NCI-H82 (cell line): ENCODE measurements at regions not wholly inside any gene's neighbourhood (a gene's known extent, or its start where the extent isn't known, plus 50 kb on each side); places are given as distances from the start of the nearest gene placed in this dataset.

Experiments
- DNase-seq: peaks from one replicate; lab custom pipeline; 2025; lab: John Stamatoyannopoulos, UW

DNA sequence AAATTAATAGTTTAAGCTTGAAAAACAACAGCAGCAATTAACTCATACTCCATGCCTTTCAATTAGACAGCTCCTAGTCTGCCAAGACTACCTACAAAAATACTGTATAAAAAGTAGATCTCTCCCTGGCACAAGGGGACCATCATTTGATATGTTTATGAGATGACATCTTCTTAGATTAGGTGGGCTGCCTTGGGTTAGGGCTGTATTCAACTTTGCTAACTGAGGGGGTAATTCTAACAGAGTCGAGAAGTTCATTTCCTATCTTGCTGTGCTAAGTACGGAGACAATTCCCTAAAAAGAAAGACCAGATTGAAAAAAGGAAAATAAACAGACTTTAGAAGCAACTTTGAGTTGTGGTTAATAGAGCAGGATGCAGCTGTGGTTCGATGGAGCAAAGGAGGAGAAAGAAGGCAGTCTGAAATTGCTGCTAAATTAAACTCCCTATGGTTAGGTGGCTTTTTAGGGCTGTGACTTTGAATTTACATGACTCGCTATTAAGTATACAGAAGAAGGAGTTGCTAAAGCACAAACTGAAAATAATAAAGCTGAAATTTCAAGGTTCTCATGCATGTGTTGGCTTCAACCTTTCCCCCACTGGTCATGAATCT lies 75.4 kb downstream of the CDC7 start:
- no peak for DNase-seq

DNA sequence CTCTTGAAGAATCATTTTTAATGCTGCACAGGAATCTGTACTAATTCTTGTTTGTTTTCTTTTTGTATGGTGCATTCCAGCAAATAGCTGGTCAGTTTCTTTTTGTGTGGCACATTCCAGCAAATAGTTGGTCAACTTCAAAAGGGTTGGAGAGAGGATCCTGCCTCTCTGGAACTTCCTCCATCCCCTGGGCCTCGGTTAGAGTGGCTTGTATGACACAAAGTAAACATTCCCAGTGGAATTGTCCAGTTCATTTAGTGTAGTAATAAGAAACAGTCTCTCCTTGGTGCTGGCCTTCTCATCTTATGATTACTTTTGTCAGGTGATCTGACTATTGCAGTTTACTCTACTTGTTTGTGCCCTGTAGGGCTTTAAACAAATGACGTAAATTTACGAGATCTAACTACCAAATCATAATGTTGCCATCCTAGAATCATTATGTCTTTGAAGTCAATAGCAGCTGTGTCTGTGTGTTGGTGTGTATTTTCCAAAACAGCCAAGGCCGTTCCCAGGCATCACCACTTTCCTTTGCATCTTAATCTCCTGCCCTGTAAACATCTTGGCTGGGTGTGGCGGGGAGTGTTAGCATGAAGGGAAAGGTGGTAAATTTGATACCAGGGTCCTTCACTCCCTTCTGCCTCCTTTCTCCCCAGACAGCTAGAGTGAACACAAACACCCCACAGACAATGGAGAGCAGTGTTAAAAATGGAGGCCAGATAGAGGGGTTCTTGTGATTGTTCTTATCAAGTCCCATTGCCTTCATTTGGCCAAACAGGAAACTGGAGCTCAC lies 77.9 kb downstream of the CDC7 start:
- no peak for DNase-seq

DNA sequence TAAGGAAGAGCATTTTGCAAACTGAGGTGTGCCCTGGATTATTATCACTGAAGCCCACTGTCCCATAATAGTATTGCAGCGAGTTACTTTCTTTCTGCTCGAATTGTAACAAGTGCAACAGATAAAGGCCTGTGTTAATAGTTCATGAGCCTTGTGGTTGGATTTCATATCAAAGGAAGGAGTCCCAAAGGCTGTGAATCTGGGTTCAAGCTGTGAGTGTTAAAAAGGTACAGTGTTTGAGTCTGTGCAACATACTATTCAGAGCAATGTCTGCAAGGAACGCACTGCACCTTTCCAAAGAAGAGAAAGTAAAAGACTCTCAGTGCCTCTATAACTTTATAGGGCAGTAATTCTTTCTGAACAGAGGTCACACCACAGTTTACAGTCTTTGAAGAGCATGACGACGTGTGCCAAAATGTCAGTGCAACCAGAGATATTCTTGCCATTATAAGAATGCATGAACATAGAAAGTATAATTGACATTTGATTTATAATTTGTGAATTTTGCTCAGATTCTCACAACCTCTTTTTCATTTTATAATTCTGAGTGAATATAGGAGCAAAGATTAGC lies 79.1 kb downstream of the CDC7 start:
- no peak for DNase-seq

DNA sequence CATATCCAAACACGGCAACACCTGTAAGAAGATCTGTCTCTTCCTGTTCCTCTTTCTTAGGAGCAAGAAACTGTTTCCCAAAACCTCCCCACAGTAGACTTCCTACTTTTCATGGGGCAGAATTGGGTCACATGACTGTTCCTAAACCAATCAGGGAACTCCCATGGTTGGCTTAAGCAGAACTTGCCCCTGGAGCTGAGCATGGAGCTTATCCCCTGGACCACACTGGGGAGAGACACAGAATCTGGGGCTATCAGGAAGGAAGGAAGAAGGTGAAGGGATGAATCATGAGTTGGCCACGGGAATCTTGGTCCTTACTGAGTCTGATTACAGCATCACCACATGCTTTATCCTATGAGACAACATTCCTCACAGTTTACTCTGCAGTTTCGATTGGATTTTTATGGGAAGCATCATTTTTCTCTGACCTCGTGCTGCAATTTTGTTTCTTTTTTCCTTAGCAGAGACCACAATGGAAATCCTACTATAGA lies 81.8 kb downstream of the CDC7 start:
- DNase-seq, result no peak

DNA sequence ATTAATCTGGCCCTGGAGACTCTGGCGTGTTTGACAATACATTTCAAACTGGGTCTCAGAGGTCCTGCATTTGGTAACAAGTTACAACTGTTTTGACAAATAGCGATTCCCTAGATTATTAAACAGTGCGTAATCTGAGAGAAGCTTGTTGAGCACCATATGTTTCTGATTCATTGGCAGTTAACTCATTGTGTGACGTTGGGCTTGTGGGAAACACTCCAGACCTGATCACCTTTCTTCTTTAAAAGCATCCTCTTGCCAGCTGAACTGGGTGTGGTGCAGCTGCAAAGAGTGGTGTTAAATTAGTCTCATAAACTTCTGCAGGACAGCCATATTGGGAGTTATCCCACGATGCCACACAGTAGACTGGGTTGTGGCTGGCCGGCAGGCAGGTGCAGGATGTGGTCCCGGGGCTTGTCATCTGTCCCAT lies 82.7 kb downstream of the CDC7 start:
- DNase-seq, result peak; percentile 45

DNA sequence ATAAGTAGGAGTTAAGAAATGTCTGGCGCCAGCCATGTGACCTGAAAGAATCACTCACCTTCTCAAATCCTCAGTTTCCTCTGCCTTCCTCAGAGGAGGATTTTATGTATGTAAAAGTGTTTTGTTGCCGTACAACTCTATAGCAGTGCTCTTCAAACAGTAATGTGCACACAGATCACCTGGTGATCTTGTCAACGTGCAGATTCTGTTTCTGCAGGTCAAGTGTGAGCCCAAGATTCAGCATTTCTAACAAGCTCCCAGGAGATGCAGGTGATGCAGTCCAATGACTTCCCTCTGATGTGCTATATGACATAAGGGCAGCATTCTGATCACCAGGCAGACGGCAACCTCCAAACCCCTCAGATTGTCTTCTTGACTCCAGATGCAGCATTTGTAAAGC lies 83.7 kb downstream of the CDC7 start:
- DNase-seq, result no peak

DNA sequence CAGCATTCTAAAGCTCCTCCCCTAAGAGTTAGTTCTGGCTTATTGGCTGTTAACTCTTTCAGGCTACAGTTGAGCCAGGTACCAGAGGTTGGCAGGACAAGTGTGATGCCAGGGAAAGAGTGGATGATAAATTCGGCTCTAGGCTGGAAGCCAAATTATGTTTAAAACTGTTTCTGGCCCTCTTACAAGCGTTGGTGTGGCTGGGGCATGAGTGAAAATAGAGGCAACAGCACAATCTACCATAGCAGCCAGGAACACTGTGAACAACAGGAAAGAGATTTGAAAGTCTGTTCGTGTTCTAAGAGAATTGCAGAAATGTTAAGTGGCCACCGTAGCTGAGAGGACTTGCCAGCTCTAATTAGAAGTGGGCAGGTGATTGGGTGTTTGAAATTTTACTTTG lies 84.2 kb downstream of the CDC7 start:
- no peak for DNase-seq

DNA sequence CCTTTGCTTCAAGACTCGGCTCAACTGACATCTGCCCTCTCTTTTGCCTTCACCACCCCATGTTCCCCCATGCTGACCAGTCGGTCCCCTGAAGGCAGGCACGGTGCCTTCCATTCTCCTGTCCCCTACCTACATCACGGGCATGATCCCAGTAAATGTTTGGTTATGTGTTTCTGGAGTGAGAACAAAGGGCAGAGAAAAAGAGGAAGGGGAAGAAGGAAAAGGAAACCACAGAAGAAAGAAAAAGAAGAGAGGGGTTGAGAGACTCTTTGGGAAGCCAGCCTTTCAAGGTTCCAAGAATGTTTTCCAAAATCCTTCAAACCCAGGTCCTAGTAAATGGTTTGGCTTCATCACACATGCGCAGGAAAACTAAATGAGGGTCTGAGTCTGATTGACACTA lies 84.9 kb downstream of the CDC7 start:
- DNase-seq, result no peak

DNA sequence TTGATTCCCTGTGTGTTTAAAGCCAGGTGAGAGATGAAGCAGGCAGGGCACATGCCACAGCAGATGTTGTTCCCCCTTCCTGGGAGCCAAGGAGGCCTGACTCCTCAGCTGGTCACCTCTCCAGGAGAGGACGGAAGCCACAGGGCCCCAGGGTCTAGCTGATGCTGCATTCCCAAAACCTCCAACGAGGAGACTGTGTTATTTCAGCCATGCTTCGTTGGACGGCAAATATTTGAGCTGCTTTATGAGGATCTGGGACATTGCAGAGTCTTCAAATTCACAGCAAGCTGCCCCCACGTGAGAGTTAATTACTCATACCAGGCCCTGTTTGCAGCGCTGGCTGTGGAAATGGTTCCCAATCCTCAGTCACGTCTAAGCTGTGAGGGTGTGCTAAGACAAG lies 85.3 kb downstream of the CDC7 start:
- no peak for DNase-seq

DNA sequence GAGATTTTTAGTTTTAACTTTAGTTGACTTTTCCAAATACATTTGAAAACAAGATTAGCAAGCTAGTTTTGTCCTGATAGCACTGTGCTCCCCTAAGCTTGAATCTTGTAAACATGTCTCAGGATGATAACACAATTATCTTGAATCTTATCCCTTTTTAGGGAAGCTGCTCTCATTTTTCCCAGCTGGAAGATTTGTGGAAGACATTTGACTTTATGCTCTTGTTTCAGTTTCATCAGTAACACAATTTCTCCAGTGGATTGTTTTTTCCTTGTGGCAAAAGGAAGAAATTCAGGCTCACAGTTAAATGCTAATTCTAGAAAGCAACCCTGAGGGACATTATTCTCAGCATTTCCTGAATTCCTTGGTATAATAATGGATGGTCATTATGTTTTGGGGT lies 88.8 kb downstream of the CDC7 start:
- no peak for DNase-seq

DNA sequence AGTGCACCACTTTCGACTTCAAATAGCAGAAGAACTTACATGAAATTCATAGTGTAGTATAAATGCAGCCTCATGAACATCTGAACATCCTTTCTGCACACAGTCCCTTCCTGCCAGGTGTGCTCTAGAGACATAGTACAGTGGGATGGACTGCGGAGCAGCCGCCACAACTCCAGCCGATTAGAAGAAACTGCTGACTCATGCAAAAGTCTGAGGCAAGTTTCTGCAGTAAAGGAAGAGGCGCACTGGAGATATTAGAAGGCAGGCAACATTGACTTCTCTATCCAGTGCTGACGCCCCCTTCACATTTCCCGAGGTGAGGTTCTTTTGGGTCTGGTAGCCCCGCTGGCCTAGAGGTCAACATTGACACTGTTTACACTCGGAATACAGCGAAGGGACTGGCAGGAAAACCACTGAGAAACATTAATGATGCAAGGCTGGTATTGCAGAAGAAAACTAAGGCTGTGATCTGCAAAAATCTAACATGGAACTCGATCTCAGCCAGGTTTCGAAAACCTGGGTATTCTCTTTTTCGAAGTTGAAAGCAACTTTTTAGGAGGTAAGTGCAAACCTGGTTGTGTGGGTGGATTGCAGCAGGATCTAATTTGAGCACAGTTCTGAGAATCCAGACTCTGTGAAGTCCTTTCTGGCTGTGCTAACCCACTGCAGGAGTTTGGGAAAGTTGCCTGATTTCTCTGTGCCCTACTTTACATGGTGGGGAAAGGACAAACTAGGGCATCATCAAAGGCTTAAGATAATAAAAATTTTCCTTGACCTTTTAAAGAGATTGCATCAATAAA lies 90.7 kb downstream of the CDC7 start:
- DNase-seq, result peak; percentile 39

DNA sequence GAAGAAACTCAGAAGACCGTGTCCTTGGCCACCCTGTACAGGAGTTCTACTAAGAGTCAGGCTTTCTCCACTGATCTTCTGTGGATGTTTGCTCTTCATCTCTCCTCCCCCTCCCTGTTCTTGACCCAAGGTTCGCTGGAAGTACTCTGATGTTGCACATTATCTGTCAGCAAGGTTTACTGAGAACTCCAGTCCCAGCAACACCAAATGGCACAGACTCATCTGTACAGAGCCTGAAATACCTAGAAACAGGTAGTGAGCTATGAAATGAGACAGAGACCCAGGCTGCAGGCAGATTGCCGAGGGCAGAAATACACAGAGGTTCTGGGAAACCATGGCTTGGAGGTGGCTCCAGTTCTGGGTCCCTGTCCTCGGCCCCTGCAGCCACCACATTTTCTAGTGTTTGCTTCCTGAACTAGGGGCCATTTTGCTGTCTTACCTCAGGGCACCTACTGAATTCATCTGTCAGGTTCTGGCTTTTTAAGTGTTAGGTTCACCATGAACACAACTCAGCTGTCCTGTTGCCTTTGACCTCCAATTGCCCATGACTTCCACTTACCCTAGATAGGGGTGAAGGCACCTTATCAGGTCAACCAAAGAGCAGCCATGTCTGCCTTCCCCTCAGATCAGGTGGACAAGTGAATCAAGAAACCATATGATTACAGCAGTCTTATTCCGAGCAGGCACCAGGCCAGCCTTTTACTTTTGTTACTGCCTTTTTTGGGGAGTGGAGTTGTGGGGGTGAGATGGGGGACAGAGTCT lies 92.2 kb downstream of the CDC7 start:
- no peak for DNase-seq

DNA sequence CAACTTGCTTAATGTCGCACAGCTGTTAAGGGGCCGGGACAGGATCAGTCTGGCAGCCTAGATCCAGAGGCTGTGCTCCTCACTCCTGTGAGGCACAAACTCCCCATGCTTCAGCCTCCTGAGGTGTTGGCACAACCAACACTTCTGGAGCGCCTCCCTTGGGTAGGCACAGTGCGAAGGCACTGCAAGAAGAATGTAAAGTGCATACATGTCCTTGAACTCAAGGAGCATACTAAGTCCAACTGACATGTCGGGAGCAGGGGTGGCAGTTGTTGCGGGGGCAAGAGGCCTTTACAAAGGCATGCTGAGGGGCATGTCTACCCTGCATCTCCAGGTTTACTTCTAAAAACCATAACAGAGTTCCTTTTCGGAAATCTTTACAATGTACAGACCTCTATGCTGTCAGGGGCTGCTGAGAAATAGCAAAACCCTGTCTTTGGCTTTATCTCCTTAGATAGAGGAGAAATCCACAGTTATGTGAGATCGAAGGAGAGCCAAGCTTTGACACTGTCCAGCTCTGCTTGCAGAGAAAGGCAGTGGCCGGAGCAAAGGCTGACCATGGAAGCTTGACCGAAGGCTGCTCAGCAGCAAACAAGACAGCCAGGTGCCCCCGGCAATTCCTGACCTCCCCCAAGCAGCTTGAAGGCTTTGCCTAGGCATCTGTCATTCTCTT lies 93.9 kb downstream of the CDC7 start:
- no peak for DNase-seq

DNA sequence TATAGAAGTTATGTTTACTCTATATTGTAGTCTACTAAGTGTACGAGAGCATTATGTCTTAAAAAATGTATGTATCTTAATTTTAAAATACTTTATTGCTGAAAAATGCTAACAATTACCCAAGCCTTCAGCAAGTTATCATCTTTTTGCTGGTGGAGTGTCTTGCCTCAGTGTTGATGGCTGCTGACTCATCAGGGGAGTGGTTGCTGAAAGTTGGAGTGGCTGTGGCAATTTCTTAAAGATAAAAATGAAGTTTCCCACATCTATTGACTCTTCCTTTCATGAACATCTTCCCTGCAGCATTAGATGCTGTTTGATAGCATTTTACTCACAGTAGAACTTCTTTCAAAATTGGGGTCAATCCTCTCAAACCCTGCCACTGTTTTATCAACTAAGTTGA lies 95.8 kb downstream of the CDC7 start:
- DNase-seq, result no peak

DNA sequence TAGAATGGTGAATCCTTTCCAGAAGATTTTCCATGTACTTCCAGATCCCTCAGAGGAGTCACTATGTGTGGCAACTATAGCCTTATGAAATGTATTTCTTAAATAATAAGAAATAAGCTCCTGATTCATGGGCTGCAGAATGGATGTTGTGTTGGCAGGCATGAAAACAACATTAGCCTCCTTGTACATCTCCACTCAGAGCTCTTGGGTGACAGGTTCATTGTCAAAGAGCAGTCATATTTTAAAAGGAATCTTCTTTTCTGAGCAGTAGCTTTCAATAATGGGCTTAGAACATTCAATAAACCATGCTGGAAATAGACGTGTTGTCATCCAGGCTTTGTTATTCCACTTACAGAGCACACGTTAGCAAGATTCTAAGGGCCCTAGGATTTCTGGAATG lies 96.6 kb downstream of the CDC7 start:
- DNase-seq, result no peak

DNA sequence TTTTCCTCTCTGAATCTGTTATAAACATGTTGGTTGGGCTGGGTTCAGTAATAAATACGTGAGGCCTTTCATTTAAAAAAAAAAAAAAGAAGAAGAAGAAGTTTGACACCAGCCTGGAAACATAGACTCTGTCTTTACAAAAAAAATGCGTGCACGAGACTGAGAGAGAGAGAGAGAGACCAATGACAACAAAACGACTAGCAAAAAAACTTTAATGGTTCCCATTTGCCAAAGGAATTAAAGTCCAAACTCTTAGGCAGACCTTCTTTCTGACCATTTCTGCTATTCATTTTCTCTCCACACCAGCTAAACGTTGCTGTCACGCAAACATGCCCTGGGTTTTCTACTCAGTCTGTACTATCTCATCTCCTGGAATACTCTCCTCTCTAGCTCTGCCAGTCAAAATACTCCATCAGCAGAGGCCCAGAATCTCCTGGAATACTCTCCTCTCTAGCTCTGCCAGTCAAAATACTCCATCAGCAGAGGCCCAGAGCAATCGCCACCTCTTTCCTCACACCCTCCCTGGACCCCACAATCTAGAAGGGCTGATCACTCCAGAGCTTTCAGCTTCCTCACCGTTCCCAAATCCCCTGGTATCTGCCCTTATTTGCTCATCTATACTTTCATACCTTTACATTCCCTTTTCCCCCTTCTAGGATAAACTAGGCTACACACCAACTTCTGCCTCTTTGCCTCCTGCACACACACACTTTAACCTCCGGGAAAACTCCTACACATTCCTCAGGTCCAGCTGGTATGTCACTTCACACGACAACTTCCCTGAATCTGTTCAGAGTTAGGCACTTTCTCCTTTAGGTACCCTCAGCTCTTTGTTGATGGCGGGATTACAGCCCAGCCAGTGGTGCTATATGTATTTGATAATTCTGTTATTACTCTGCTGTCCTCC lies 100.0 kb downstream of the CDC7 start:
- DNase-seq, result no peak

DNA sequence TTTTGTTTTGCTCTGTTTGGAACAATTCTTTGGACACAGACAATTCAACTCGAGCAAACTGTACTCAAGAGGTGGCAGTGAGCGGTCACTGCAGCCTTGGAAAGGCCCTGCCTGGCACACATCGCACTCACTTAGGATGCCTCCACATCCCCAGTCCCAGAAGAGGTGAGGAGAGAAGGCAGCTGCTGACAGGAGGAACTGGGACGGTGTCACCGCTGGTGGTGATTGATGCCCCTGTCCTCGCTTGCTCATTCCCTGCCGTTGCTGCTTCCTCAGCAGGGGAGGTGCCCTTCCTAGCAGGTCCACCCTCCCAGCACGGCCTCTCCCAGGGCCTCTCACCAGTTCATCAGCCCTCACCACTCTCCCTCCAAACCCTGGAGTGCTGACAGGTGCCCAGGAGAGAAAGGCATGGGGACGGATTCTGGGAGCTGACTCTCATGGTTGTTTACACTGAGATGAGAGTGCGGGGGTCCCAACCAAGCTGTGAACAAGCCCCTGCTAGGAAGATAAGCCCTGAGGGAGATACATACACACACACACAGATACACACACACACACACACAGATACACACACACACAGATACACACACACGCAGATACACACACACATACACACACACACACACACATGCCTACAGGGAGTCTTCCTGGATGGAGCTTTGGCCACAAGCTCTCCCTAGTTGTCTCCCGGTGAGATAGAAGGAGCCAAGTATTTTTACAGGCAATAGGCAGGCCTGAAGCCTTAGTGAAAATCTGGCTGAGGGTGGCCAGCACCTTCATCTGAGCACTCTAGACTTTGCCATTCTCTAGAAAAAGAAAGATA lies 101.1 kb downstream of the CDC7 start:
- no peak for DNase-seq

DNA sequence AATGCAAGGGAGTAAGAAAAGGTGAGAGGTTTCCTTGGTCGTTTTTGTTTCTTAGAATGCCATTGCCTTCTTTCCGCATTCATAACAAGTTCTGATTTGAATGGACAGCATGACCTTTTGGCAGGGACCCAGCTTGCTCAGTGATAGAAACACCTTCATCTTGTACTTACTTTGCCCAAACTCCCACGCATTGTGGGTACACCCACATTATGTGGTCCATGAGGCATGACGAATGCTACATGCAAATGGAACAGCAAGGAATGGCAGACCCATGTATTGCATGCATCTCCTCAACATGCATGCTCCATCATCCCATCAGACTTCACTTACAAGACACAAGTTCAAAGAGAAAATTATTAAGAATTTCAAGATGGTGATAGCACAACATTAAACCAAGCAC lies 102.8 kb downstream of the CDC7 start:
- no peak for DNase-seq

DNA sequence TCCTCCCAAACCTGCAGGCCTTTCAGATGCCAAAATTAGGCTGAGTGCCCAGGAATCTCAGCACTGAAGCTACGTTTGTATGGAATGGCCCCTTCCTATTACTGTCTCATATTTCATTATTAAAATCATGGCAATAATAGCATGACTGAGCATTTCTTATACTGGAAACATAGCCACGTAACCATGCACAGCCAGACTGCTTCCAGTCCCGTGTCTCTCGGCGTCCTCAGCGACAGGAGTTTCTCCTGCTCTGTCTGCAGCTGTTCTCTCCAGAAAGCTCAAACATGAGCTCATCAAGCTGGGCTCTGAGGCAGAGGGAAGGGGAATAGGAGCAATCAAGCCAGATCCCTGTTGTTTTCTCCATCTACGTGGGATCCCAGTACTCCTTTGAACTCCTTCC lies 104.0 kb downstream of the CDC7 start:
- DNase-seq, result no peak
